AML-193 (cell line): ENCODE measurements at regions not wholly inside any gene's neighbourhood (a gene's known extent, or its start where the extent isn't known, plus 50 kb on each side); places are given as distances from the start of the nearest gene placed in this dataset.

Experiments used
- DNase-seq, 2 experiments: peaks; one replicate each; lab custom pipeline; 2025; lab: John Stamatoyannopoulos, UW

DNA sequence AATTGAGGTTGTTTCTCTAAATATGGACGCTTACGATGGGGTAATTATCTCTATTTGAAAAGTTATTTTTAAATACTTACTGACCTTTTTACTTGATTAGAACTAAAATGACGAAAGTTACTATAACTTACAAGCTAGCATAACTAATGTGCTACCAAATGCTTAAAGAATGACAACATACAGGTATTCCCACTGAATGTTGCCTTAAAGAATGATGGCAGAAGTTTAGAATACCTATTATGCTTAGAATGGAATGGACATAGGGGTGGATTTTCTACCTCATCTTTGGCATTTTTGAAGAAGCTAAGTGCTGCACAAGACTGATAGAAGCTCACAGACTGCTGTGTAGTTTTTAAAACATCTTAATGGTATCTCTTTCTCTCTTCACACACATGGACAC lies 284.8 kb downstream of the THBS2 start:
- no peak for DNase-seq

DNA sequence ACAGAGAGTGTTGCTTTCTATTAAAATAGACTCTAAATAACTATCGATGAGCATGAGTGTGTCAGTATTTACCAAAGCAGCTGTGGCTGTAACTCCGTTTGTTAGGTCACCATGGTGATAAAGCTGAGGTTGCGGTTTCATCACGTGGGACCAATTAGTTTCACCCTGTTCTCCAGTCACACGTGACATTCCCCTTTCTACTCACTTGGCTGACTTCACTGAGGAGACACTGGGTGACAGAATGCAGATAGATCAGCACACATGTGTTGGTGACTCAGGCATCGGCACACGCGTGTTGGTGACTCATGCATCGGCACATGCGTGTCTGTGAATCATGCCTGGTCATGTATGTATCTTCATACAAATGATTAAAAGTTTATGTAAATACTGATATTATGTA lies 285.4 kb downstream of the THBS2 start:
- DNase-seq = no peak

DNA sequence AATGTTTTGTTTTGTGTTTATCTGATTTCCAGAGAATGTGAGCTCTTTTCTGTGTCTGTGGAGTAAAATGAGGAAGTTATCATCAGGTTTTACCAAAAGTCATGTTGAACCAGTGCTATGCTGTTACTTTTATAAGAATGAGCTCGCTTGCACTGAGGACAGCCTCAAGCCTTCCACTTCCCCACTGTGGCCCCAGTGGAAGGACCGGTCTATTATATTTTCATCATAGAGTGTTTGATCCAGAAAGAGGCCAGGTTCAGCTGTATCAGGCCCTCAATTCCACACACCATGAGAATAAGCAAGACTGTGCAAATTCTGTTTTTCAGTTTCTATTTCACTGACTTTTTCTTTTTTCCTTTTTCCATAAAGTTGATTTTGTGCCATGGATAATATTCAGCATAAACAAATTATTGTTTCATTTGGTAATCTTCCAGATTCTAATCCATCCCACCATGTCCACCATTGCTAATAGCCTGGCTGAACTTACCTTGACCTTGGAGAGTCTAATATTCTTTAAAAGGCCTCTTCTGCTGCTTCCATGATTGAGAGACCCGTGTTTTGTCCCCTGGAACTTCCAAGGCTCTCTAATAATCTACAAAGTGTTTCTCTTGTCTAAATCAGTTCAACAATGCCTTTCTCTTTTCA lies 286.2 kb downstream of the THBS2 start:
- no peak for DNase-seq

DNA sequence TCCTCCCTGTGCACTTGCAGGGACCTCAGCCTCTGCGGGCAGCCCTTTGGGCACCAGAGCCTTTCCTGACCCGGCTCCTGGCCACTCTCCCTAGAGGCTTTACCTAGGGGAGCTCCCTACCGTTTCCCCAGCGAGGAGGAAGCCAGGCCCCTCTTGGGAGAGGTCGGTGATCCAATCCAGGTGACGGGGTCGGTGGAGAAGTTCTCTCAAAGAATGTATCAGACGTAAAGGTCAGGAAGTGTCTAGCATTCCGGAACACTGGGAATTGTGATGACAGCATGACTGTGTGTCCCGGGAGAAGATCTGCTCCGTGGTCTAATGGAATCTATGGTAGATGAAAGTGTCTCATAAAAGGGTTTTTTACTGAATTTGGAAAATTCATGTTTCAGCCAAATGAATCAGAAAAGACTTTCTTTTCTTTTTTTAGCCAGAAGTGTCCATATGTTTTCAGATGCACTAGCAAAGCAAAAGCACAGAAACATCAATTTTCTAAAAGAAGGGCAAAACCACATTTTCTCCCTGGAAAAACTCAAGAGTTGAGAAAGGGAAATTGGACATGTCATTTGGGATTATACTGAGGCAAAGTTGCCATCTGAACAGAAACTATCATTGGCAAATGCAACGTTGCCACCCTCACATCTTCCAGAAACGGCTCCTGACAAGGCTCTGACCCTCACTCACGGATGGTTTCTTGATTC lies 289.4 kb downstream of the THBS2 start:
- no peak for DNase-seq

DNA sequence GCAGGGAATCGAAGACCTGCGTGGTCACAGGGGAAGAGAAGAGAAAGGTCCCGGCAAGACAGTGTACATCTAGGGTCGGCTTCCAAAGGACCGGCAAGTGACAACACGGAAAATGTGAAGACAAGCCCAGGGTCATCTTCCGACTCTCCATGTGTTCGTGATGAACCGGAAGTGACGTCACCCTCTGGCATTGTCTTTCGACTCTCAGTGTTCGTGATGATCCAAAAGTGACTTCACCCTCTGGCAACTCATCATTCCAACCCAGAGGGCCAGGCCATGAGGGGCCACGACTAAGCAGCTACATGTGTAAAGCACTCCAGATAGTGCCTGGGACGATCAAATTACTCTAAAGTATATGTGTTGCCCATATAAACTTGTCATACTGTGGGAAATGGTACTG lies 290.8 kb downstream of the THBS2 start:
- no peak for DNase-seq

DNA sequence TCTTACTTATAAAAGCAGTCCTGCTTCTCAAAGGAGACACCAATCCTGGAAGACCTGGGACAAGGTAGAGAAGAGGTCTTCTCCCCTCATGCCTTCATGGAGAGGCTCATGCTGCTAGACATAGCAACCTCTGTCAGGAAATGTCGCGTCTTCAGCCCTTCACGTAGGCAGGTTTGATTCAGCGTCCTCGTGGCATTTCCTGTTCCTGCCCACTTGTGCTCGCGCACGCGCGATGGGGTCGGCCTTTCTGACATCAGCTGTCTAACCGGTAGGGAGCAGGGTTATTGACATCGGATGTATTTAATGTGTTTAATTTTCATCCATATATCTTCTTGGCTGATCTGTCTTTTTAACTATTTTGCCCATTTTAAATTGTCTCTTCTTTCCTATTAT lies 292.4 kb downstream of the THBS2 start:
- DNase-seq = no peak

DNA sequence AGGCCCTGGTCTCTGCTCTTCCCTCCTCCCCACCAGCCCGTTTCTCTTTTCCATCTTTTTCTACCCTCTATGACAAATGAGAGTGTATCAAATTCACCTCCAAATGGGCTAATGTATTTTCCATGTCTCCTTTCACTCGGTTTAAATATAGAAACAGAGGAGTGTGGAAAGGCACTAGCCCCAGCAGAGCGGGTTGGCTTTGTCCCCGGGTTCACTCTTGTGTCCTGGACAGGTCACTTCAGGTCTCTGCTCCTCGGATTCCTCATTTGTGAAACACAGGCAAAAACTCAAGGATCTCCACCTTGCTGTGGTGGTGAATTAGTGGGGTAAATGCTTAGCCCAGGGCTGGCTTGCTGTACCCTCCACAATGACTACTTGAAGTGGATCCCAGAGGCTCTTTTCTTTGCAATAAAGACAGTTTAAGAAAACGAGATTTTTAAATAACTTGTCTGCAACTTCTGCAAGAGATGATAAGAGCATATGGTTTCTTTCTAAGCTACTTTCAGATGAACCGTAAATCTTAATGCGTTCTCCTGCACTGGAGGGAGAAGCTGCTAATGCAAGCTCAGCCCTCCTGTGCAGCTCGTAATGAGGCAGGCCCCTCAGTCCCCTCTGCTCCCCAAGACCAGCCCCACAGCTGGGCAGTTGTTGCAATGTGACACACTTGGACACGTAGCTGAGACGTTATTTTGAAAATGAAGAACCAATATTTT lies 292.9 kb downstream of the THBS2 start:
- no peak for DNase-seq

DNA sequence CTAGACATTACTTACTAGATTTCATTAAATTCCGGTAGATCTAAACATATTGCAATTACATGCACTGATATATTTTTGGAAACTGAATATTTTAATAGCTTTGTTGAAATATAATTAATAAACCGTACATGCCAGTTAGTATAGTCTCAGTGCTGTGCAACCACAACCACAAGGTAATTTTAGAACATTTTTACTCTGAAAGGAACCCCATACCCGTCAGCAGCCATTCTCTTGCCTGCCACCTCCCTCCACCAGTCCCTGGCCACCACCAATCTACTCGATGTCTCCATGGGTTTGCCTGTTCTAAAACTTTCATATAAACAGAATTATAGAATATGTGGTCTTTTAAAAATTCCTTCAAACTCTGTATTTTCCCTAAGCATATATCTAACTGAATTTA lies 293.9 kb downstream of the THBS2 start:
- DNase-seq = no peak

DNA sequence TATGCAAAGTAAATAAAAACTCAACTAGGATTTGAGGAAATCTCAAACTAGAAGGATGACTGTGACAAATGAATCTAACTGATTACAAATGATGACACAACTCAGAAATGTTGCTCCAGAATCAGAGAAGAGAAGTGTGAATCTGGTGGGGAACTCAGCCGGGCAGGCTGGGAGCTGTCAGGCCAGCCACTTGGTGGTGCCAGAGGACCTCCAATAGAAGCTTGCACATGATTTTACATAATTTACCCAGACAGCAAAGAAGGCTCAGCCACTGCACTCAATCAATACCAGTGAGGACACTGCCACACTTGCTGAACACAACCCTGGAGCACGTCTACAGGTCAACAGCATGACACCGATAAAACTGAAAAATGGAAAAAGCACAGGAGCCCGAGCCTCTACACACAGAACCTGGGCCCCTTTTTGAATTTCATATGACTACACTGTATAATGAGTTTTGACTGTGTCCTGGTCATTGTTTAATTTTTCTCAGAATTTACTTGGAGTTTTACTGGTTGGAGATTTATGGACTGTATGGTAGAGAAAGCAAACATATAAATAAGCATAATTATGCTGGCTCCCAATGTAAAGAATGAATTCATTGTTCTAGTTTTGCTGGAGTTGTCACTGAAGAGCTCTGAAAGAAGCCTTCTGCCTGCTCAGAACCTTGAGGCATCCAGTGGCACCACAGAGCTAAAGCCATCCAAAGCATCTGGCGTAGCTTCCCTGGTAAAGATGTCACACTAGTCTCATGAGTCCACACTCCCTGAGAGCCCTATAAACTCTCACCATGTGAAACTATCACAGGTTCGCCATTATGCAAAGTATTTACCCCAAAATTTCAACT lies 296.5 kb downstream of the THBS2 start:
- peak; percentile 56 to 73 for DNase-seq

DNA sequence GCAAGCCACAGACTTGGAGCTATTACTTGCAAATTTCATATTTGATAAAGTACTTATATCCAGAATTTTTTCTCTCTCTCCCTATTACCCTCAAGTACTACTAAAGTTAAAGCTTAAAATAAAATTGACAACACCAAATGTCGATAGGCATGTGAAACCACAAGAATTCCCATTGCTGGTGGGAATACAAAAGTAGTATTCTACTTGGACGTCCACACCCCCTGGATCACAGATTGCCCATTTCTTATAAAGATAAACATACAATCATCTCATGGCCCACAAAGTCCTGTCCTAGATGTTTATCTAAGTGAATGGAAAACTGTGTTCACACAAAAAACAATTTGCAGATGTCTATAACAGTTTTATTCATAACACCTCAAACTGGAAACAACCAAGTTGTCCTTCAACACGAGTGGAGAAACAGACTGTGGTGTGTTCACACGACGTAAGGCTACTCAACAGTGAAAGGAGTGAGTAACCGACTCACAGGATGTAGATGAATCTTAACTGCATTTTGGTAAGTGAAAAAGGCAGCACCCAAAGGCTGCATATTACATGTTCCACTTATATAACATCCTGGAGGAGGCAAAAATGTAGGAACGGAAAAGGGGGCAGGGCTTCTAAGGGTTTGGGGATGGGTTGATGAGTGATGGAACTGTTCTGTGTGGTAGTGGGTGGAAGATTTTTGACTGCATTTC lies 297.4 kb downstream of the THBS2 start:
- DNase-seq = no peak

DNA sequence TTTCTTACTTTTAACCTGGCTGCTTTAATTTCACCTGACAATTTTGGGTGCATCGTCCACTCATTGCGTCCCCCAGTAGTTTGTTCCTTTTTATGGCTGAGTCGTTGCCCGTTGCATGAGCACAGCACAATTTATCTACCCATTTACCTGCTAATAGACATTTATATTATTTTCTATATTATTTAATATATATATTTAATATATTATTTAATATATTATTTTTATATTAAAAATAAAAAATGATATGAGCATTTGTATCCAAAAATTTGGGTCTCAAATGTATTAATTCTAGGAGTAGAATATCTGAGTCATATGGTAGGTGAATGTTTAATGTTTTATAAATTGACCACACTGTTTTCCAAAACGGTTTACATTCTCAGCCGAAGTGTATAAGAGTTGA lies 300.2 kb downstream of the THBS2 start:
- DNase-seq = no peak

DNA sequence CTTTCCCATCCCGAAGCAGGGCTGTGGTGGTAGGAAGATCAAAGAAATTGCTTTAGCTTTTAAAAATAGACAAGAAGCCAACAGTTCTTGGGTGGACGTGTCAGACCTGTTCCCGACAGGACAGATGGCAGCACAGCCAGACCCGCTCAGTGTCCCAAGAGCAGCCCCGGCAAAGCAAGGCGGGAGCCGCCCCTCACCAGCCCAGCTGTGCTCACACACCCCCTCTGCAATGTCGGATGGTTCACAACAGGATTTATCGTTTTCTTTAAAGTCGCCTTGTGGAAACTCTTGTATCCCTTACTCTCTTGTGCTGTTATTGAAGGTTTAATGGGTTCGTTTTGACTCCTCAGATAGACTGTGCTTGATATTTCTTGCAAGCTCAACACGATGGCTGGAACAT lies 302.4 kb downstream of the THBS2 start:
- DNase-seq = no peak

DNA sequence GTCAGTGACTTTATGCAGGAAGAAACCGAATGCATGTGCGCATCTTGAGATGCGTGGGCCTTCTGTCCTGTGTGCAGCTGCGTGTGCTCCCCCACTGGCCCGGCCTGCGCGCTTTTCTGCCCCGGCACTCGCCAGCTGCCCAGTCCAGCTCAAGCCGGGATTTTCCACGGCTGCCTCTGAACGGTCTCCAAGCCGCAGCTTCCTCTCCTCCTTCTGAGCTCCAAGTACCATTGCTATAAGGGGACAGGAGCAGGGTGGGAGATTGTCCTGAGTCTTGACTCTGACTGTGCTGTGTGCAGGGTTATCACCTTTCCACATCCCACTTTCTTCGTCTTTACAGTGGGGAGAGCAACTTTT lies 302.8 kb downstream of the THBS2 start:
- DNase-seq = no peak

DNA sequence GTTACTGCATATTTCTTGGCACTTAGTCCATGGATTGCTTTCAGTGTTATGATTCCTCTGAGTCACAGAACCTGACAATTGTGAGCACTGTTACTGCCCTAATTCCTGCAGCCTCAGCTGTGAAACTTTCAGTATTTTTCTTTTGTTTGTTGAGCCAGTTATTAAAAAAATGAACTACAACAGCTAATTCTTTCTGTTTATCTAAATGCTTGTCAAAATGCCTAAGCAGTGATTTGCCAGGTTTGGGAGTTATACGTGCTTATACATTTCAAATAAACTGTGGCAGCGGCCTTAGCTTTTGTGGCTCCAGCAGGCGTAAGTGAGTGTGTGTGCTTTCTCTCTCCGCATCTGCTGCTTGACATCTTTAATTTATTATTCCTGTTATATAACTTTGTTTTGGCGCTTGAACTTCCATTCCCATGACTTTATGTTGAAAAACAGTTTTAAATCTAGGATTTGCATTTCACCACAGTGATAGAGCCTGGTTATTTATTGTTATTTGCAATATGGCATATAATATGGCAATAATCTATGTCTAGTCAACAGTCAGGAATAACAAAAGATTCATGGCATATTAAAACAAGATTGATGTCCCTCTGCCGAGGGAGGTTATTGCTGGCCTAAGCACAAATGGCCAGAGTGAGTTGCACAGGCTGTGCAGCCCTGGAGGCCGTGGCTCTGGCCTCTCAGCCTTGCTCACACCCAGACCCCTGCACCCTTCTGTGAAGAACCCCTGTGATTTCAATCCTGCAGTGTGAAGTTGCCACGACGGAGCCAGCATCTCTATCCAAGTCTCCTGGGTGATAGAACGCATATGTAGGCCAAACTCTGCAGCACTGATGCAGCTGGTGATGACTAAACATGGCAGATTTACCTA lies 303.4 kb downstream of the THBS2 start:
- no peak for DNase-seq

DNA sequence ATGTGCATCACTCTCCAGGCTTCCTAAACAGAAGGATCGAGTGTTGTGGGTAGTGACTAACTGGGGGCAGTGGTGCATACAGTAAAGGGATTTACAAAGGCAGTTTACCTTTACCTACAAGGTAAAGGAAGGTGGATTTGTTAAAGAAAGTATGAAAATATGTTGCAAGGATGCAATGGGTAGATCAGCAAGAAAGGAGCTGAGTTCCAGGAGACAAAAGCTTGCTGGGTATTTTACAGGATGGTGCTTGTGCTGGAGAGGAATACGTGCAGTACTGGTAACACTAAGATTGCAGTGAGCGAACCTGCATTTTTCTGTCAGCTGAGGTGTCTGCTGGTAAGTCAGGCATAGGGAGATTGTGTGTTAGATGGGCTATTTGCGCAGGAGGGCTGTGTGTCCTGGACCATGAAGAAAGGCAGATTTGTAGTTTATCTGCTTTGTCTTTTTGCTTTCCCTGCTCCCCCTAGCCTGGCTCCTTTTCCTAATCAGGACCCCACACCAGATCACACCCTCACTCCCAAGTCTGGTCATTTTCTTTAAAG lies 304.6 kb downstream of the THBS2 start:
- no peak for DNase-seq

DNA sequence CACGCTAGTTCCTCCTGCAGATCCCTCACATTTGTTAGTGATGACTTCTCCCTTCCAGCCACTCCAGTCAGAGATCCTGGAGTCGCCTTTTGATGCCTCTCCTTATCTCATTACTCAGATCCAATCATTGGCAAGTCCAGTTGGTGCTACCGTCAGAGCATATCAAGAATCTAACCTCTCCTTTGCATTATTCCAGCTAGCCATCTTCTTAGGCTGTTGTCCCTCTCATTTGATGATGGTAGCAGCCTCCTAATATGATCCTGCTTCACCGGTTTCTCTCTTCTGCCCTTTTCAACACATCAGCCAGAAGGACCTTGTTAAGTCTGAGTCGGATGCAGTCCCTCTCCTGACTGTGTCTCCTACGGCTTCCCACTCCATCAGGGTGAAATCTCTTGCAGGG lies 305.6 kb downstream of the THBS2 start:
- DNase-seq = no peak

DNA sequence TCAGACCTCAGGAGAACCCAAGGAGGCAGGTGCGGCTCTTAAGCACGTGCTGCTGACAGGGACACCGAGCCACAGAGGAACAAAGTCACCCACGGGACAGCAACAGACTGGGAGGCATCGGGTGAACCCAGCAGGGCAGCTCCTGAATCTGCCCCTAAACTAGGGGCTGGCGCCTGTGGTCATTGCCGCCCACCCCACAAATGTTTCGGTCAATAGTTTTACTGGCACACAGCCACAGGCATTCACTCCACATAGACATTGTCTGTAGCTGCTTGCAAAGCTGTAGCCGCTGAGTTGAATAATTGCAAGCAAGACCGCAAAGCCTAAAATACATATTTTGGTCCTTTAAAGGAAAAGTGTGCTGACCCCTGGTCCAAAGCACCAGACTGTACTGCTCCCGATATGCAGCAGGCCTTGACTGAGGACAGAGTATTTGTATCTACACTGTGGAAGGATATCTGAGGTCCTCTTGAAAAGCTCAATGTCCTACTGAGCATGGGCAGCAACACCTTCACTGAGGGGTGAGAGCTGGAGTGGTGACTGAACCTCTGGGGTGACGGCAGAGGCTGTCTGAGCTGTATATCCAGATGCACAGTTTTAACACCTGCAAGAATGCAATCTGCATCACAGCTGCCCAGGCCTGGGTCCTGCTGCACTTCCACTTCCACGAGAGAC lies 310.3 kb downstream of the THBS2 start:
- no peak for DNase-seq

DNA sequence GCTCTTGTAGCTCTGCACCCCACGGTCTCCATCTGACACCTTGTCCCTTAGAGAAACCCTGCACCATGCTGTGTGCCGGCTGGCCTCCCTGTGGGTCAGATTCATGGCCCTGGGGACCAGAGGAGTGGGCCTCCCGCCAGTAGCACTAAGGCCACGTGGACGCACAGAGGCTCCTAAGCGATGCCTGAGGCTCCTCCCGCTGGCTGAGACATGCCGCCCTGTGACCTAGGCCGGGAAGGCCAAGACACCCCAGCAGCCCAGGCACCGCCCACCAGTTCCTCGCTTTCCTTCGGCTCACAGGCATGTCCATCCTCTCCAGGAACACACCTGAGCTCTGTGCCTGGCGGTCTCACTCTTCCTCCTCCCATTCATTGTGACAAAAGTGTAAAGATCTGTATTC lies 311.0 kb downstream of the THBS2 start:
- DNase-seq = no peak

DNA sequence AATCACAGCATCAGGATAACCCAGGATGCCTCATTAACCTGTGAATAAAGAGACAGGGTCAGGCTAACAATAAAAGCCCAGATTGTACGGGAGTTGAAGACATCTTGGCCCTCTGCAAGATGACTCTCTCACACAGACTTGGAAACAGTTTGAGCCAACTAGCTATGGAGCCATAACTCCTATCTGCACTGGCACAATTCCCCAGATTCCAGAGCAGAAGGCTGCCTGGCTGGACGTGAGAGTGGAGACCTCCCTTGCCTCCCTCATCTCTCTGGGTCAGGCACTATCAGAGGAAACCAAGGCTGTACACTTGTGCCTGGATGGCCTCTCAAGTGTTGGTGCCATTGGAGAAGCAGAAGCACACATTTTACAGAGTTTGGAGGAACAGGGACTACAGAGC lies 312.6 kb downstream of the THBS2 start:
- no peak for DNase-seq

DNA sequence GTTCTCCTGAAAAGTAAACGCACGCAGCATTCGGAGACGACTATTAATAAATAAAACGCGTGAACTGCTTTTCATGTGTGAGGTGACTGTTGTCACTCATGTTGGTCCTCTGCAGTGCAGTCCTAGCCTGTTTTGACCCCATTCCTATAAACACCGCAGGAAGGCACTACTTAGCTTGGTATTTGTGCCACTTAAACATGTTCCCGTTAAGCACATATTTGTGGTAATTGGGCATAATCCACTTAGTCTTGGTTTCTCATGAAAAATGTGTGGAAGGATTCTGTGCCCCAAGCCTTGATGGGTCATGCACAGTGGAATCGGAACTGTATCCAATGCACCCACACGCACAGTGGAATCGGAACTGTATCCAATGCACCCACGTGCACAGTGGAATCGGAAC lies 313.9 kb downstream of the THBS2 start:
- no peak for DNase-seq
